CD4-positive, CD25-positive, alpha-beta regulatory T cell (primary cell): ENCODE measurements at regions not wholly inside any gene's neighbourhood (a gene's known extent, or its start where the extent isn't known, plus 50 kb on each side); places are given as distances from the start of the nearest gene placed in this dataset.

Source experiments
- ATAC-seq, 2 donors: fragments of 150-1000 bp; cut with Tn5 transposase; one replicate each; pipeline ENCODE4 v1.10.0; 2021; ENCODE audit warnings: low read depth in 2 of 2, moderate number of reproducible peaks in 2 of 2, moderate library complexity in 1 of 2
- DNase-seq, 3 donors: peaks; one replicate each; pipeline versions ENCODE4 v3.0.0 to v3.0.0-alpha.2; 2012 to 2022; ENCODE audit warnings: mixed read lengths in 1 of 3
- H3K27ac ChIP-seq: one replicate; pipeline ENCODE4 v1.7.0; 2013; ENCODE audit warnings: mild to moderate bottlenecking, low read length; ENCODE audit not compliant: insufficient read depth, poor library complexity, severe bottlenecking
- H3K27me3 ChIP-seq: one replicate; pipeline ENCODE4 v1.7.0; 2013; ENCODE audit warnings: low read length; ENCODE audit not compliant: control insufficient read depth, insufficient read depth
- H3K36me3 ChIP-seq: one replicate; pipeline ENCODE4 v1.7.0; 2013; ENCODE audit warnings: mild to moderate bottlenecking, low read length, moderate library complexity; ENCODE audit not compliant: control insufficient read depth, insufficient read depth
- H3K4me1 ChIP-seq: 2 replicates; pipeline ENCODE4 v1.7.0; 2013; ENCODE audit warnings: mild to moderate bottlenecking, low read length; ENCODE audit not compliant: insufficient read depth, control insufficient read depth, poor library complexity, severe bottlenecking
- H3K4me3 ChIP-seq: one replicate; pipeline ENCODE4 v1.7.0; 2013; ENCODE audit warnings: low read depth, mild to moderate bottlenecking, low read length, moderate library complexity
- H3K9me3 ChIP-seq, 2 experiments: 1 replicate in 1 of 2; 2 replicates in 1 of 2; pipeline ENCODE4 v1.7.0; 2013; ENCODE audit warnings: low read length in 2 of 2, mild to moderate bottlenecking in 1 of 2, moderate library complexity in 1 of 2; ENCODE audit not compliant: control insufficient read depth in 2 of 2
- H3K27ac Mint-ChIP-seq, 3 donors: one replicate each; pipeline ENCODE4 v1.8.0; 2020 to 2022; ENCODE audit warnings: mild to moderate bottlenecking in 3 of 3, mixed read lengths in 3 of 3, moderate library complexity in 2 of 3
- H3K27me3 Mint-ChIP-seq: one replicate; pipeline ENCODE4 v1.8.0; 2022; ENCODE audit warnings: mild to moderate bottlenecking, mixed read lengths
- H3K36me3 Mint-ChIP-seq: one replicate; pipeline ENCODE4 v1.8.0; 2020; ENCODE audit warnings: mixed read lengths
- H3K4me1 Mint-ChIP-seq, 4 donors: one replicate each; pipeline ENCODE4 v1.8.0; 2020 to 2022; ENCODE audit warnings: mixed read lengths in 4 of 4, mild to moderate bottlenecking in 1 of 4
- H3K4me3 Mint-ChIP-seq, 4 donors: one replicate each; pipeline ENCODE4 v1.8.0; 2020 to 2022; ENCODE audit warnings: mild to moderate bottlenecking in 4 of 4, mixed read lengths in 4 of 4, moderate library complexity in 3 of 4
- H3K9me3 Mint-ChIP-seq, 7 donors: one replicate each; pipeline ENCODE4 v1.8.0; 2020 to 2022; ENCODE audit warnings: mixed read lengths in 7 of 7, mild to moderate bottlenecking in 3 of 7, moderate library complexity in 2 of 7

DNA sequence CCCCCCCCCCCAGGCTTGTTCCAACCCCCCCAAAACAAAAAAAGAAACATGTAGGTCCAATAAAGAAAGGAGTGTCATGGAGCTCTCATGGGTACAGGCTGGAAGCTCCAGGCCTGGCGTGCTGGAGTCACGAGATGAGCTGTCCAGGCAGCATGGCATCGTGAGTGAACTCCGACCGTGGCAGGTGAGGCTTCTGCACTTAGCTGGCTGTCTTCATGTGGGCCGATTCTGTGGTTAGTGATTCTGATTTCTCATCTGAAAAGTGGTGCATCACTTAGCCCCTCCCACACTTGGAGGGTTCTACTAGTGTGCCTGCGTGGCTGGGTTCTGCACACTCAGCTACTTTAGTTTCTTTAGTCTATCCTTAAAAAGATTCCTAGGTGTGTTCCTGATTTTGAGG lies 126.4 kb upstream of the MGAT5 start:
- peaks cover 17% of the 10 kb centered on the region for H3K36me3 Mint-ChIP-seq
- peak overlapping the region; percentile 27 to 73 (median 60) for H3K27ac Mint-ChIP-seq
- Histone ChIP-seq H3K4me1 (peaks cover 55% of the 10 kb centered on the region), H3K27me3 (no peaks in the 10 kb centered on the region), H3K27ac (no peak overlapping the region), H3K36me3 (peaks cover 5% of the 10 kb centered on the region), H3K9me3 (no peaks in the 10 kb centered on the region), H3K4me3 (peak overlapping the region; percentile 27)
- H3K27me3 Mint-ChIP-seq, result no peaks in the 10 kb centered on the region
- no peaks in the 10 kb centered on the region for H3K9me3 Mint-ChIP-seq
- ATAC-seq (peak; percentile 61 to 72), DNase-seq (peak in 2 of 3 donors; percentile 24 to 64)
- peak overlapping the region; percentile 41 to 72 (median 56) for H3K4me3 Mint-ChIP-seq
- H3K4me1 Mint-ChIP-seq, result peaks cover 27 to 85% (median 64%) of the 10 kb centered on the region in 4 donors

DNA sequence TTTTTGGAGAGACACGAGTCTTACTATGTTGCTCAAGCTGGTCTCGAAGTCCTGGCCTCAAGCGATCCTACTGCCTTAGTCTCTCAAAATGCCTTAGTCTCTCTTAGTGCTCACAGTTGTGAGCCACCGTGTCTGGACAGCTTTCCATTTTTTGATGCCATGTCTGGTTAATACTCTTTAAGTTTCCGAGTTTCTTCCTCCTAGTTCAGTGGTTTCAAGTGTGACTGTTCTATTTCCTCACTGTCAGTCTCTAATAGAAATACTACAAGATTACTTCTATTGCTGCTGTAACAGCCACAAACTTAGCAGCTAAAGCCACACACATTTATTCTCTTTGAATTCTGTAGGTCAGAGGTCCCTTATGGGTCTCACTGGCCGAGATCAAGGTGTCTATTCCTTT lies 125.1 kb upstream of the MGAT5 start:
- Histone ChIP-seq H3K36me3 (peaks cover 8% of the 10 kb centered on the region), H3K27me3 (no peaks in the 10 kb centered on the region), H3K4me1 (peaks cover 44% of the 10 kb centered on the region), H3K9me3 (no peaks in the 10 kb centered on the region), H3K27ac (no peak overlapping the region), H3K4me3 (no peak overlapping the region)
- H3K9me3 Mint-ChIP-seq, result peaks cover 0 to 1% (median 0%) of the 10 kb centered on the region in 7 donors
- H3K36me3 Mint-ChIP-seq, result peaks cover 17% of the 10 kb centered on the region
- H3K4me3 Mint-ChIP-seq, result peak overlapping the region in 3 of 4 donors; percentile 3 to 48 (median 13)
- no peak for ATAC-seq
- no peak for DNase-seq
- peaks cover 27 to 82% (median 62%) of the 10 kb centered on the region in 4 donors for H3K4me1 Mint-ChIP-seq
- H3K27me3 Mint-ChIP-seq, result no peaks in the 10 kb centered on the region
- peak overlapping the region in 2 of 3 donors; percentile 12 to 53 for H3K27ac Mint-ChIP-seq

DNA sequence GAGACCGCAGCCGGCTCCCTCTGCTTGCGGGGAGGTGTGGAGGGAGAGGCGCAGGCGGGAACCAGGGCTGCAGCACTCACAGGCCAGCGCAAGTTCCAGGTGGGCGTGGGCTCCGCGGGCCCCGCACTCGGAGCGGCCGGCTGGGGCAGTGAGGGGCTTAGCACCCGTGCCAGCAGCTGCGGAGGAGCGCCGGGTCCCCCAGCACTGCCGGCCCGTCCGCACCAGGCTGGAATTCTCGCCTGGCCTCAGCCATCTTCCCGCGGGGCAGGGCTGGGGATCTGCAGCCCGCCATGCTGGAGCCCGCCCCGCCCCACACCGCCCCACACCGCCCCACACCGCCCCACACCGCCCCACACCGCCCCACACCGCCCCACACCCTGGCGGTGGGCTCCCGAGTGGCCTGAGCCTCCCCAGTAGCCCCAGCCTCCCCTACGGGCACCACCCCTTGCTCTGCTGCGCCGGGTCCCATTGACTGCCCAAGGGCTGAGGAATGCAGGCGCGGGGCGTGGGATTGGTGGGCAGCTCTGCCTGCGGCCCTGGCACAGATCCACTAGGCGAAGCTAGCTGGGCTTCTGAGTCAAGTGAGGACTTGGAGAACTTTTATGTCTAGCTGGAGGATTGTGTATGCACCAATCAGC lies 123.9 kb upstream of the MGAT5 start:
- no peaks in the 10 kb centered on the region for H3K27me3 ChIP-seq
- H3K4me1 ChIP-seq, result peaks cover 34% of the 10 kb centered on the region
- DNase-seq (no peak), ATAC-seq (no peak)
- Mint-ChIP-seq H3K4me1 (peaks cover 29 to 79% (median 59%) of the 10 kb centered on the region in 4 donors), H3K36me3 (peaks cover 17% of the 10 kb centered on the region), H3K4me3 (no peak overlapping the region), H3K27ac (peak overlapping the region in 1 of 3 donors; percentile 41), H3K9me3 (peaks cover 0 to 1% (median 0%) of the 10 kb centered on the region in 7 donors), H3K27me3 (no peaks in the 10 kb centered on the region)
- no peak overlapping the region for H3K27ac ChIP-seq
- no peaks in the 10 kb centered on the region for H3K9me3 ChIP-seq
- peaks cover 11% of the 10 kb centered on the region for H3K36me3 ChIP-seq
- H3K4me3 ChIP-seq, result no peak overlapping the region

DNA sequence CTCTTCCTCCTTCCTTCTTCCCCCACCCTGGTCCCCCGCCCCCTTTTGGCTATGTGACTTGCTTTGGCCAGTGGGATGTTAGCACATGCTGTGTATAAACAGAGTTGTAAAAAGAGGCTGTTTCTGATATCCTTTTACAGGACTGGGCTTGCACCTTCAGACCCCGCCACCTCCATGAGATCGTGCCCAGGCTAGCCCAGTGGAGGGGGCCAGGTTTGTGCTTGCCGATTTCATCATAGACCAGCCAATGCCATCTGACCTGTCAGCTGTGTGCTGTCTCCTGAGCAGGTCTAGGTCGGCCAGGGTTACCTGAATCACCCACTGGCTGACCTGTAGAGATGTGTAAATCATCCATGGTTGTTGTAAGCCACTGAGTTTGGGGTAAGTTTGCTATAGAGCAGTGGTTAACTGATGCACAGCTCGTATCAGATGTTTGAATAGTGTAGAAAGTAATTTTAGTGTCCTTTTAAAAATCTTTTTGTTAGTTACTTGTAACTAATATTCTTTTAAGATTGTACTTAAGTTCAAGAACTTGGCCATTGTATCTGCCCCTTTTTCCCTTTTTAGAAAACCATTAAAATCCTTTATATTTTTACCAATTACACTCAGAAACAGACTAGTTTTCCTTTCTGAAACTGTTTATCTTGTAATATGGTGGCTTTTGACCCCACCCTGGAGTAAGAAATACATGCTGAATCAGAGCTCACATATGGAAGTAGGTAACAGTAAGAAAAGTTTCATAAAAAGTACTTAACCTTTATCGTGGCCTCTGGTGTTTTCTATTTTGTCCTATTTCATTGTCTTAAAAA lies 122.0 kb upstream of the MGAT5 start:
- Mint-ChIP-seq H3K9me3 (peaks cover 0 to 1% (median 0%) of the 10 kb centered on the region in 7 donors), H3K27ac (peak overlapping the region in 2 of 3 donors; percentile 18 to 26), H3K27me3 (no peaks in the 10 kb centered on the region), H3K4me3 (no peak overlapping the region), H3K4me1 (peaks cover 28 to 75% (median 57%) of the 10 kb centered on the region in 4 donors), H3K36me3 (peaks cover 17% of the 10 kb centered on the region)
- Histone ChIP-seq H3K4me3 (no peak overlapping the region), H3K27me3 (no peaks in the 10 kb centered on the region), H3K36me3 (peaks cover 11% of the 10 kb centered on the region), H3K27ac (no peak overlapping the region), H3K4me1 (peaks cover 29% of the 10 kb centered on the region), H3K9me3 (no peaks in the 10 kb centered on the region)
- DNase-seq (no peak), ATAC-seq (no peak)

DNA sequence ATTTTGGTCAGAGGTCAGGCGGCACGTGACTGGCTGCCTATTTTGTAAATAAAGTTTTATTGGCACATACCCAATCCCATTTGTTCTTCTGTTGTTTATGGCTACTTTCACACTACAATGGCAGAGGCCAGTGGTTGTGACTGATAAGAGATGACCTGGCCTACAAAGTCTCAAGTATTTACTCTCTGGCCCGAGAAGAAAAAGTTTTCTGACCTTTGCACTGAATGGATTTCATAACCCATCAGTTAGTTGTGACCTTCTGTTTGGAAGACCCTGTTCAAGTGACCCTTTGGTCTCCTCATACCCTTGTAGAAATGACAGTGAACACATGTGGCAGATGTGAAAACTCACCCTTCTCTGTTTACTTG lies 121.4 kb upstream of the MGAT5 start:
- H3K4me1 ChIP-seq, result peaks cover 28% of the 10 kb centered on the region
- H3K4me3 ChIP-seq, result no peak overlapping the region
- Mint-ChIP-seq H3K36me3 (peaks cover 17% of the 10 kb centered on the region), H3K4me1 (peaks cover 26 to 75% (median 56%) of the 10 kb centered on the region in 4 donors), H3K27me3 (no peaks in the 10 kb centered on the region), H3K9me3 (peaks cover 0 to 1% (median 0%) of the 10 kb centered on the region in 7 donors), H3K27ac (peak overlapping the region in 1 of 3 donors; percentile 26), H3K4me3 (no peak overlapping the region)
- H3K36me3 ChIP-seq, result peaks cover 11% of the 10 kb centered on the region
- no peaks in the 10 kb centered on the region for H3K27me3 ChIP-seq
- no peaks in the 10 kb centered on the region for H3K9me3 ChIP-seq
- DNase-seq (no peak), ATAC-seq (no peak)
- H3K27ac ChIP-seq, result no peak overlapping the region

DNA sequence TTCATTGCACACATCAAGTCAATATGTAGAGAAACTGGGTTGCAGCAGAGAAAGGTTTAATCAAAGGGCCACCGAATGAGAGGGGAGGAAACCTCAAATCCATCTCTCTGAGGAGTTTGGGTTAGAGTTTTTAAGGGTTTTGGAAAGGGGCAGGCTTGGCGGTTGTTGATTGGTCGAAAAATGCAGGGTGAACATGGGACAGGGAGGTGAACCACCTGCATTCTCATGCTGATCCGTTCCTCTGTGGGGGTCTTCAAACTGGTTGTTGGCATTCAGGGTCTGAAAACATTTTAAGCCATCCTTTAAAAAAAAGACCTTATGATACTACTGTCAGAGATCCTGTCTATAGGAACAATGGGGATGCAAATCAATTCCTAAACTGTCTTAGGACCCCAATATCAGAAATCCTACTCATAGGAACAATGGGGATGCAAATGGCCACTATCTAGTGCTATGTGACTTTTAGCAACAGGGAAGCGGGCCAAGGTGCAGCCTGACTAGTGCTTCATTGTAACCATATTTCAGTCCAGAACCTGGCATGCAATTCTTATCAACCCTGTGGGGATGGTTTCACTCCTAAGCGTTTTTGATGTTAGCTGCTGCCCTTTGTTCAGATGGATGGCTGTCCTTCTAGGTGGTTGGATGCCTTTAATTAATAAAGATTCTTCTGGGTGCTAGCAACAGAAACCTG lies 120.1 kb upstream of the MGAT5 start:
- Histone ChIP-seq H3K9me3 (no peaks in the 10 kb centered on the region), H3K4me1 (peaks cover 17% of the 10 kb centered on the region), H3K27ac (no peak overlapping the region), H3K27me3 (no peaks in the 10 kb centered on the region), H3K4me3 (no peak overlapping the region), H3K36me3 (peaks cover 11% of the 10 kb centered on the region)
- no peaks in the 10 kb centered on the region for H3K27me3 Mint-ChIP-seq
- peaks cover 27 to 72% (median 58%) of the 10 kb centered on the region in 4 donors for H3K4me1 Mint-ChIP-seq
- peaks cover 17% of the 10 kb centered on the region for H3K36me3 Mint-ChIP-seq
- H3K9me3 Mint-ChIP-seq, result peaks cover 0 to 1% (median 0%) of the 10 kb centered on the region in 7 donors
- H3K27ac Mint-ChIP-seq, result peak overlapping the region; percentile 25 to 44 (median 26)
- H3K4me3 Mint-ChIP-seq, result no peak overlapping the region
- DNase-seq, result no peak
- ATAC-seq, result no peak

DNA sequence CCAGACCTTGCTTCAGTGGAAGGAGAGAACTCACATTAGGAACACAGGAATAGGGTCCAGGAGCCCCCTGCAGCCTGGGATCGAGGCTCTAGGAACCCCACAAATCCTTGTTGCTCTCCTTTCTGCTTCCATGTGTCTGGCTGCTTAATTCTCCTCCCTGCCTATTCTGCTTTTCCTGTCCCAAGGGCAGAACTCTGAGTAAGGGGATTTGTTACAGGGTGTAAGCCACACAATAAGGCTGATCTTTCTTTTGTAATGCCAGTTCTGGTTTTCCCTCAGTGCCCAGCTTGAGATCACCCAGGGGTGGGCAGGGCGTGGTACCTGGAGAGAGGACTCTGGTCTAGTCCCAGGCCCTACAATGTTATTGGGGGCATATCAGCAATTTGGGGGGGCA lies 119.6 kb upstream of the MGAT5 start:
- H3K27me3 ChIP-seq, result no peaks in the 10 kb centered on the region
- peaks cover 11% of the 10 kb centered on the region for H3K36me3 ChIP-seq
- H3K27ac Mint-ChIP-seq, result peak overlapping the region; percentile 11 to 26 (median 25)
- no peak for ATAC-seq
- H3K4me3 ChIP-seq, result no peak overlapping the region
- peaks cover 0 to 1% (median 0%) of the 10 kb centered on the region in 7 donors for H3K9me3 Mint-ChIP-seq
- peaks cover 25 to 70% (median 58%) of the 10 kb centered on the region in 4 donors for H3K4me1 Mint-ChIP-seq
- H3K4me1 ChIP-seq, result peaks cover 13% of the 10 kb centered on the region
- no peak overlapping the region for H3K27ac ChIP-seq
- DNase-seq, result no peak
- peaks cover 17% of the 10 kb centered on the region for H3K36me3 Mint-ChIP-seq
- no peaks in the 10 kb centered on the region for H3K27me3 Mint-ChIP-seq
- H3K4me3 Mint-ChIP-seq, result no peak overlapping the region
- no peaks in the 10 kb centered on the region for H3K9me3 ChIP-seq
